Progenitor cell of endocrine pancreas (in vitro differentiated cells): ENCODE measurements at regions not wholly inside any gene's neighbourhood (a gene's known extent, or its start where the extent isn't known, plus 50 kb on each side); places are given as distances from the start of the nearest gene placed in this dataset.

ENCODE experiments used
- DNase-seq: peaks from one replicate; pipeline ENCODE4 v3.0.0; 2021; ENCODE audit warnings: low spot score; ENCODE audit not compliant: unreplicated experiment
- H3K27ac Mint-ChIP-seq: 2 replicates; pipeline ENCODE4 v1.8.0; 2021; ENCODE audit warnings: mild to moderate bottlenecking, moderate library complexity, mixed read lengths
- H3K27me3 Mint-ChIP-seq: 2 replicates; pipeline ENCODE4 v1.8.0; 2021; ENCODE audit warnings: mixed read lengths
- H3K36me3 Mint-ChIP-seq: 2 replicates; pipeline ENCODE4 v1.8.0; 2022; ENCODE audit warnings: mixed read lengths; ENCODE audit not compliant: insufficient read depth
- H3K4me1 Mint-ChIP-seq: 2 replicates; pipeline ENCODE4 v1.8.0; 2021; ENCODE audit warnings: low read depth, mixed read lengths
- H3K4me3 Mint-ChIP-seq: 2 replicates; pipeline ENCODE4 v1.8.0; 2021; ENCODE audit warnings: low read depth, mild to moderate bottlenecking, moderate library complexity, mixed read lengths
- H3K9me3 Mint-ChIP-seq: 2 replicates; pipeline ENCODE4 v1.8.0; 2021; ENCODE audit warnings: low read depth, mixed read lengths
- TF ChIP-seq, protein P1 (sequence below): fragments of 200-600 bp; sonication (generic); IDR thresholded peaks from one replicate; pipeline ENCODE4 v1.5.0; 2021; ENCODE audit warnings: antibody characterized with exemption, mild to moderate bottlenecking; ENCODE audit not compliant: unreplicated experiment

DNA sequence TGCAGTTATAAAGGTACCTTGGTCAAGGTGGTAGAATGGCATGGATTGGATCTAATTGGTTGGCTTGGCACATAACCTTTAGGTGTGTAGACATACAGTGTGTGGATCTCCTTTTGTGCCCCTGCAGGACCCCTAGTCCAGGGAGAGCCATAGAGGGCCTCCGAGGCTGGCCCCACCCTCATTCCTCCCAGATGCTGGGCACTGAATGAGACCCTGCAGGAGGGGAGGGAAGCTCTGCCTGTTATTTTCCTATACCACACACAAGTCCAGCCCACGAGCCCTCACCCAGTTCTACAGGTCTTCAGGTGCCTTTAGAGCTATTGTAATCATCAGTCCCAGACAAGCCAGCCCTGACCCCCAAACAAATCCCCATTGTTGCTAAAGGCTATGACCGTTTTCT lies 58.9 kb downstream of the KCNF1 start:
- no peak for DNase-seq
- H3K9me3 Mint-ChIP-seq, result no peaks in the 10 kb centered on the region
- H3K27me3 Mint-ChIP-seq, result peaks cover 36% of the 10 kb centered on the region
- no peaks in the 10 kb centered on the region for H3K36me3 Mint-ChIP-seq
- H3K4me1 Mint-ChIP-seq, result peaks cover 3% of the 10 kb centered on the region
- H3K4me3 Mint-ChIP-seq, result no peak overlapping the region
- TF ChIP-seq, protein P1, sequence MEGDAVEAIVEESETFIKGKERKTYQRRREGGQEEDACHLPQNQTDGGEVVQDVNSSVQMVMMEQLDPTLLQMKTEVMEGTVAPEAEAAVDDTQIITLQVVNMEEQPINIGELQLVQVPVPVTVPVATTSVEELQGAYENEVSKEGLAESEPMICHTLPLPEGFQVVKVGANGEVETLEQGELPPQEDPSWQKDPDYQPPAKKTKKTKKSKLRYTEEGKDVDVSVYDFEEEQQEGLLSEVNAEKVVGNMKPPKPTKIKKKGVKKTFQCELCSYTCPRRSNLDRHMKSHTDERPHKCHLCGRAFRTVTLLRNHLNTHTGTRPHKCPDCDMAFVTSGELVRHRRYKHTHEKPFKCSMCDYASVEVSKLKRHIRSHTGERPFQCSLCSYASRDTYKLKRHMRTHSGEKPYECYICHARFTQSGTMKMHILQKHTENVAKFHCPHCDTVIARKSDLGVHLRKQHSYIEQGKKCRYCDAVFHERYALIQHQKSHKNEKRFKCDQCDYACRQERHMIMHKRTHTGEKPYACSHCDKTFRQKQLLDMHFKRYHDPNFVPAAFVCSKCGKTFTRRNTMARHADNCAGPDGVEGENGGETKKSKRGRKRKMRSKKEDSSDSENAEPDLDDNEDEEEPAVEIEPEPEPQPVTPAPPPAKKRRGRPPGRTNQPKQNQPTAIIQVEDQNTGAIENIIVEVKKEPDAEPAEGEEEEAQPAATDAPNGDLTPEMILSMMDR, result no peak
- H3K27ac Mint-ChIP-seq, result no peak overlapping the region

DNA sequence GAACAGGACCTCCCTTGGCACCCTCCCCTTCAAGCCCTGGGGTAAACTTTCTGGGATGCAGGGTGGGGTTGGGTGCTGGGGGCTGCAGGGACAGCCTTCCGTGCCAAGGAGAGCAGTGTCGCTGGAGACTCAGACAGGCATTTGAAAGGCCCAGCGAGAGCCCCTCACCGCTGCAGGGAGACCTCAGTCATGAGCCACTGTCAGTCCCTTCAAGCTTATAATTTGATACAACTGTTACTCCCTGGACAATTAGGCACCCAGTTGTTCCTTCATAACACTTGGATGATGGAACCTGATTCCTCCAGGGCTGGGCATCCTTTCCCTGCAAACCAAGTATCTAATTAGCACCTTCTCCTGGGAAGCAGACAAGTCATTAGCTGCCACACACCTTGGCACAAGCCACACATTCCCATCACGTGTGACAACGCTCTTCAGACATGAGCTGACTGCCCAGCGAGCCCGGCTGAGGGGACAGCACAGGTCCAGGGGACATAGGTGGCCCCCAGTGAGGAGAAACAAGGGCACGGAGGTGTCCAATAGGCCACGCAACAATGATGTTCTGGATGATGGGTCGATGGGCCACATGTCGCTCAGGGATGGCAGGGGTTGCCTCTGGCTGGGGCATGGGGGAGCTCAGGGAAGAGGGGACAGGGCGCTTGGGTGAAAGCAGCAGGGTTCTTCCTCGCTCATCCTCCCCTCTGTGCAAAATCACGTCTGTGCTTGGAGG lies 59.6 kb downstream of the KCNF1 start:
- Mint-ChIP-seq H3K27me3 (peaks cover 33% of the 10 kb centered on the region), H3K4me1 (peaks cover 3% of the 10 kb centered on the region), H3K9me3 (no peaks in the 10 kb centered on the region), H3K36me3 (no peaks in the 10 kb centered on the region), H3K27ac (no peak overlapping the region), H3K4me3 (no peak overlapping the region)
- no peak for DNase-seq
- TF ChIP-seq, protein P1, result no peak

DNA sequence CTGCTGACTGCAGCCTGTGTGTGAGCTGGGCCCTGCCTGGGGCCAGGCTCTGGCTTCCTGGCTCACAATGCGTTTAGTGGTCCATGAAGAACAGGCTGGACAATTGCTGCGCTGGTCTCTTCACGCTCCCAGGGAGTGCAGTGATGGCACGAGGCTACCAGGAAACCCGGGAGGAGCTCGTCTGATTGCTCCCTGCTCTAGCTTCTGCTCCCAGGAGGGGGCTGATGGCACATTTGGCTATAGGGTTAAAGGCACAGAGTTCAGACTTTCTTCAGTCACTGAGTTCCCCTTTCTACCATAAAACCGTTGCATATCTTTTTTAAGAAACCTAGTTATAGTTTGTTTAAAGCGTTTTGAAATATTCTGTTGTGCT lies 60.1 kb downstream of the KCNF1 start:
- H3K27me3 Mint-ChIP-seq, result peaks cover 28% of the 10 kb centered on the region
- no peak overlapping the region for H3K4me3 Mint-ChIP-seq
- H3K4me1 Mint-ChIP-seq, result peaks cover 3% of the 10 kb centered on the region

DNA sequence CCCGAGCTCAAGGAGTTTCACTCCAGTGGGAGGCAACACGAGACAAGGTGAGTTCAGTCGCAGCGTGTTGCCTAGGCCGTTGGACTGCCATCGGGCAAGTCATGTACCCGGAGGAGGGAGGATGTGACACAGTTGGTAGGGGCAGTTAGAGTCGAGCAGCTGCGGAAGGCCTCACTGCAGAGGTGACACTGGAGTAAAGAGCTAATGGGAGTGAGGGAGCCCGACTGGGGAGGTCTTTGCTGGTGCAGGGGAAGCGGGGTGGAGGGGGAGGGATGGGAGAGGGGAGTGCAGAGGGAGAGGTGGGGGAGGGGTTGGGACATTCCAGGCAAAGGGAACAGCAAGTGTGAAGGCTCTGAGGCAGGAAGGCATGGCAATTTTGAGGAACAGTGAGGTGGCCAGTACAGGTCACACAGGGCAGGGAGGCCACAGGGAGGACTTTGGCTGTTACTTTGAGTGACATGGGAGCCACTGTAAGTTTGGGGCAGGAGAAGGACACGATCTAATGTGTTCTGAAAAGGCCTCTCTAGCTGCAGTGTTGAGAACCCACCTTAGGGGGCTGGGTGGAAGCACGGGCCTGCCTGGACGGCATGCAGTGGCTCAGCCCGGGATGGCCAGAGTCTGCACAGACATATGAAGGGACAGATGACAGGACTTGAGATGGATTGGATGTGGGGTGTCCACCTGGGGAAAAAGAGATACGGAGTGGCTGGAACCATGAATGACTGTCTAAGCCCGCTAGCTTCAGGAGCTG lies 61.1 kb downstream of the KCNF1 start:
- Mint-ChIP-seq H3K4me3 (no peak overlapping the region), H3K27ac (no peak overlapping the region), H3K4me1 (peaks cover 3% of the 10 kb centered on the region), H3K27me3 (peaks cover 31% of the 10 kb centered on the region), H3K9me3 (no peaks in the 10 kb centered on the region), H3K36me3 (no peaks in the 10 kb centered on the region)
- TF ChIP-seq, protein P1, result no peak
- DNase-seq, result no peak

More for the DNA sequence above, 60.1 kb downstream of the KCNF1 start:
- no peak for DNase-seq
- Mint-ChIP-seq H3K36me3 (no peaks in the 10 kb centered on the region), H3K27ac (no peak overlapping the region), H3K9me3 (no peaks in the 10 kb centered on the region)
- TF ChIP-seq, protein P1, result no peak

DNA sequence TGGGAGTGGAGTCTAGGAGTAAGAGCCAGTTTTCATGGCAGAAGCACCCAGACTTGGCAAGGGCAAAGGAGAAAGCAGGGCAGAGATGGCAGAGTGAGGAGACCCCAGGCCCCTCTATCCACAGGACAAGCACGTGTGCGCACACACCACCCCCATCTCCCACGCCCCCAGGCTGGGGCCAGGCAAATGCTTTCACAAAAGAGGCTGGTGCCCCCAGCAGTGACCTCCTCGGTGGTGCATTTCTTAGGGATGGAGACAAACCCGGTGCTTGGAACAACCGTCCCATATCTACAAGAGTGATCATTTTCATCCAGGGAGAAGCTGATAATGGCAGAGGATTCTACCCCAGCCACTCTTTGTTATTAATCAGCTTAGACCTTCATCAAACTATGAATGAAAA lies 62.0 kb downstream of the KCNF1 start:
- H3K4me1 Mint-ChIP-seq, result peaks cover 3% of the 10 kb centered on the region
- peaks cover 29% of the 10 kb centered on the region for H3K27me3 Mint-ChIP-seq
- no peak for DNase-seq
- TF ChIP-seq, protein P1, result no peak
- H3K36me3 Mint-ChIP-seq, result no peaks in the 10 kb centered on the region
- H3K9me3 Mint-ChIP-seq, result no peaks in the 10 kb centered on the region
- H3K4me3 Mint-ChIP-seq, result no peak overlapping the region
- no peak overlapping the region for H3K27ac Mint-ChIP-seq
